Right forelimb (tissue), 1 donor: ENCODE measurements at regions not wholly inside any gene's neighbourhood (a gene's known extent, or its start where the extent isn't known, plus 50 kb on each side); places are given as distances from the start of the nearest gene placed in this dataset.
A peak's percentile ranks its signal among the peaks of the same experiment; 100 is the strongest.

Experiments
- DNase-seq: peaks from one replicate; pipeline ENCODE4 v3.0.0-alpha.2; 2018

- no peak for DNase-seq
Observed at GRCh38 chr2:104179644-104180043, 674.3 kb upstream of the POU3F3 start.

- DNase-seq = no peak
Observed at GRCh38 chr2:104200533-104201168, 653.3 kb upstream of the POU3F3 start.

- no peak for DNase-seq
Observed at GRCh38 chr2:104213758-104214157, 640.2 kb upstream of the POU3F3 start.

GRCh38 chr2:104215269-104216161 is 638.4 kb upstream of the POU3F3 start:
- no peak for DNase-seq

- DNase-seq = no peak
Observed at GRCh38 chr2:104233591-104233990, 620.3 kb upstream of the POU3F3 start.

GRCh38 chr2:104236491-104236890 is 617.4 kb upstream of the POU3F3 start:
- no peak for DNase-seq

- no peak for DNase-seq
Observed at GRCh38 chr2:104240984-104241383, 612.9 kb upstream of the POU3F3 start.

- DNase-seq = no peak
Observed at GRCh38 chr2:104249629-104250028, 604.3 kb upstream of the POU3F3 start.

GRCh38 chr2:104250635-104251034 is 603.3 kb upstream of the POU3F3 start:
- DNase-seq = no peak

GRCh38 chr2:104254017-104254416 is 599.9 kb upstream of the POU3F3 start:
- no peak for DNase-seq

GRCh38 chr2:104262714-104263113 is 591.2 kb upstream of the POU3F3 start:
- DNase-seq = no peak

- DNase-seq = no peak
Observed at GRCh38 chr2:104279646-104280045, 574.3 kb upstream of the POU3F3 start.

- DNase-seq = no peak
Observed at GRCh38 chr2:104280216-104280615, 573.7 kb upstream of the POU3F3 start.

GRCh38 chr2:104286841-104287240 is 567.1 kb upstream of the POU3F3 start:
- DNase-seq = peak; percentile 49

- no peak for DNase-seq
Observed at GRCh38 chr2:104289651-104290565, 564.0 kb upstream of the POU3F3 start.

GRCh38 chr2:104290566-104290891 is 563.4 kb upstream of the POU3F3 start:
- no peak for DNase-seq

- no peak for DNase-seq
Observed at GRCh38 chr2:104312684-104313083, 541.2 kb upstream of the POU3F3 start.

GRCh38 chr2:104318001-104318665 is 535.8 kb upstream of the POU3F3 start:
- no peak for DNase-seq

- DNase-seq = peak; percentile 47
Observed at GRCh38 chr2:104321116-104321795, 532.7 kb upstream of the POU3F3 start.

- DNase-seq = no peak
Observed at GRCh38 chr2:104321796-104322349, 532.0 kb upstream of the POU3F3 start.

- no peak for DNase-seq
Observed at GRCh38 chr2:104332731-104333130, 521.2 kb upstream of the POU3F3 start.

GRCh38 chr2:104337869-104338268 is 516.0 kb upstream of the POU3F3 start:
- no peak for DNase-seq
